ENCODE measurements at regions not wholly inside any gene's neighbourhood (a gene's known extent, or its start where the extent isn't known, plus 50 kb on each side); places are given as distances from the start of the nearest gene placed in this dataset.

DNA sequence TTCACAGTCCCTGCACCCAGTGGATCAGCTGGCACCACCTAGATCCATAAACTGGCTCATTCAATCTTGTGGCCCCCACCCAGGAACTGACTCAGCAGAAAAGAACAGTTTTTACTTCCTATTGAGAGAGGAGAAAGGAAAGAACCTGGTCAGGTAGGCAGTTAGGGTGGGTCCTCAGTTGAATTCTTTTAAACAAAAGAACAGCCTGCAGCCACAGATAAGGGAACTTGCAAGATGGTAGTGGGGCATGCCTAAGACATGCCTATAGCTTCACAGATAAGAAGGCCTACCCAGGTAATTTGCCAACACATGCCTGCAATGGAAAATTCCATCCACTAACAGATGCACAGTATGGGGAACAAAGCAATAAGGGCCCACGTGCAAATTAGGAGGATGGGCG lies 86.7 kb upstream of the NLGN4Y start:
- no peaks in the 10 kb centered on the region for H3K36me3 ChIP-seq
- H3K4me3 ChIP-seq: no peak overlapping the region
- WGBS, 5 donors: 87 to 94% methylated on average over 2 of the region's 2 CpGs; no CpG with 5 or more reads in 3 of the 5 donors
- no peaks in the 10 kb centered on the region for H3K4me1 ChIP-seq
- intact Hi-C loops (cut with DNase I; ENCODE audit: low total_unique reads): no loop called here
- no peaks in the 10 kb centered on the region for H3K9me3 ChIP-seq
- TF ChIP-seq POLR2A (IDR thresholded peaks at IDR 0.05) (no peak), POLR2AphosphoS5 (IDR thresholded peaks at IDR 0.05) (no peak)
- TF ChIP-seq, protein P1, sequence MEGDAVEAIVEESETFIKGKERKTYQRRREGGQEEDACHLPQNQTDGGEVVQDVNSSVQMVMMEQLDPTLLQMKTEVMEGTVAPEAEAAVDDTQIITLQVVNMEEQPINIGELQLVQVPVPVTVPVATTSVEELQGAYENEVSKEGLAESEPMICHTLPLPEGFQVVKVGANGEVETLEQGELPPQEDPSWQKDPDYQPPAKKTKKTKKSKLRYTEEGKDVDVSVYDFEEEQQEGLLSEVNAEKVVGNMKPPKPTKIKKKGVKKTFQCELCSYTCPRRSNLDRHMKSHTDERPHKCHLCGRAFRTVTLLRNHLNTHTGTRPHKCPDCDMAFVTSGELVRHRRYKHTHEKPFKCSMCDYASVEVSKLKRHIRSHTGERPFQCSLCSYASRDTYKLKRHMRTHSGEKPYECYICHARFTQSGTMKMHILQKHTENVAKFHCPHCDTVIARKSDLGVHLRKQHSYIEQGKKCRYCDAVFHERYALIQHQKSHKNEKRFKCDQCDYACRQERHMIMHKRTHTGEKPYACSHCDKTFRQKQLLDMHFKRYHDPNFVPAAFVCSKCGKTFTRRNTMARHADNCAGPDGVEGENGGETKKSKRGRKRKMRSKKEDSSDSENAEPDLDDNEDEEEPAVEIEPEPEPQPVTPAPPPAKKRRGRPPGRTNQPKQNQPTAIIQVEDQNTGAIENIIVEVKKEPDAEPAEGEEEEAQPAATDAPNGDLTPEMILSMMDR (IDR thresholded peaks at IDR 0.05 in 8 of 11, conservative IDR thresholded peaks at IDR 0.05 in 3 of 11): no peak
- no peak overlapping the region for H3K27ac ChIP-seq
- no peaks in the 10 kb centered on the region for H3K27me3 ChIP-seq (replicated peaks in 1 of 7)
- no peak for DNase-seq

DNA sequence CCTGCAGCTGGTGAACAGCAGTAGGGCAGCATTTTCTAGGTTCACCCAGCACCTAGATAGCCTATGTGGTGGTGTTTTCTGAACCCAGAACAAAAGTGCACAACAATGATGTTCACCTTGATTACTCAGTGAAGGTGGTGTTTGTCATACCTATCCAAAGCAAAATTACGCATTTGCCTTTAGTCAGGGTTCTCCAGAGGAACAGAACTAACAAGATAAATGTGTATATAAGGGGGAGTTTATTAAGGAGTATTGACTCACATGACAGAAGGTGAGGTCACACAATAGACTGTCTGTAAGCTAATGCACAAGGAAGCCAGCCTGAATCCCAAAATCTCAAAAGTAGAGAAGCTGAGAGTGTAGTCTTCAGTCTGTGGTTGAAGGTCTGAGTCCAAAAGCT lies 85.9 kb upstream of the NLGN4Y start:
- 90 to 100% (median 100%) methylated on average over 1 of the region's 1 CpG; no CpG with 5 or more reads in 2 of the 5 donors for WGBS, 5 donors
- no peaks in the 10 kb centered on the region for H3K4me1 ChIP-seq
- DNase-seq: no peak
- TF ChIP-seq, protein P1 (IDR thresholded peaks at IDR 0.05 in 8 of 11, conservative IDR thresholded peaks at IDR 0.05 in 3 of 11): no peak
- TF ChIP-seq POLR2A (IDR thresholded peaks at IDR 0.05): no peak
- H3K27me3 ChIP-seq (replicated peaks in 1 of 7): no peaks in the 10 kb centered on the region
- no peaks in the 10 kb centered on the region for H3K9me3 ChIP-seq
- H3K4me3 ChIP-seq: no peak overlapping the region
- H3K36me3 ChIP-seq: no peaks in the 10 kb centered on the region
- H3K27ac ChIP-seq: no peak overlapping the region
- intact Hi-C loops (cut with DNase I; ENCODE audit: low total_unique reads): no loop called here

DNA sequence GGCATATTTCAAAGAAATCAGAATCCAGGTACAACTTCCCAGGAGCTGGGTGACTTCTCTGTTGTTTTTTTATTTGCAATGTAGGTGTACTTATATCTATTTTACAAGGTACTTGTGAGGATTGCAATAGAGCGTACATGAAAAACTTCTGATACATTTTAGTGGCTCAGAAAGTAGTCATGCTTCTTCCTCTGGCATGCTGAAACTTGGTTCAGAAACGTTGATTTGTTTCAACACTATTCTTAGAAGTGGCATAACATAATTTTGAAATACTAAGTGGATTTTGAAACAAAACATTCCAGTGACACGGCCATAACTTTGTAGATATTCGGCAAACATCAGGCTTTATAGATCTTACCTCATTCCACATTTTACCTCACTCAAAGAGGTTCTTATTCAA lies 79.8 kb upstream of the NLGN4Y start:
- H3K4me1 ChIP-seq: no peaks in the 10 kb centered on the region
- intact Hi-C loops (cut with DNase I; ENCODE audit: low total_unique reads): no loop called here

DNA sequence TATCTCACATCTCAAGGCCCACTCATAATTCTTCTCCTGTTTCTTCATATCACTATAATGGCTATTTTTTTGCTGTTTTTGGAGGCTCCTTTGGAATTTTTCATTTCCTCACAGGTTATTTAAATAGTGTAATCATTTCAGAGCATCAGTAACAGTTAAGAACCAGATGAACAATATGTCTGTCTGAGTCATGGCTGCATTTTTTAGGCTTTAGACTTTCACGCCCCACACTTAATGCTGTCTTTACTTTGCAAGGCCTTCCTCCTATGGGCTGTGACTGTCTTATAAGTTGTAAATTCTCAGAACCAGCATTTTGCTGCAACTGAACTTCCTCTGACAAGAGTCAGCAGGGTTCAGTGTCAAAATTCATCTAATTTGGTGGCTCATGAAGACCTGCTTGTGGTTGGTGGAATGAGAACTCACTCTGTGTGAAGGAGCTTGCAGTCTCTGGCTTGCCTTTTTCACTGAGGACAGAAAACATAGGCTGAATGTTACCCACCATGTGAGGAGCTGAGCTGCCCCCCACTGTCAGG lies 56.1 kb upstream of the NLGN4Y start:
- no peaks in the 10 kb centered on the region for H3K4me1 ChIP-seq
- no peaks in the 10 kb centered on the region for H3K9me3 ChIP-seq
- DNase-seq: no peak
- WGBS, 5 donors: 87 to 89% (median 88%) methylated on average over 1 of the region's 1 CpG; no CpG with 5 or more reads in 2 of the 5 donors
- TF ChIP-seq POLR2A (IDR thresholded peaks at IDR 0.05): no peak
- TF ChIP-seq, protein P1 (IDR thresholded peaks at IDR 0.05 in 8 of 11, conservative IDR thresholded peaks at IDR 0.05 in 3 of 11): no peak
- TF ChIP-seq POLR2AphosphoS5 (IDR thresholded peaks at IDR 0.05): no peak
- no peaks in the 10 kb centered on the region for H3K27me3 ChIP-seq (replicated peaks in 1 of 7)
- H3K36me3 ChIP-seq: no peaks in the 10 kb centered on the region
- H3K27ac ChIP-seq: no peak overlapping the region
- intact Hi-C loops (cut with DNase I; ENCODE audit: low total_unique reads): no loop called here
- H3K4me3 ChIP-seq: no peak overlapping the region

More for the DNA sequence above, 79.8 kb upstream of the NLGN4Y start:
- DNase-seq: no peak
- 71 to 79% (median 73%) methylated on average over 4 of the region's 4 CpGs; no CpG with 5 or more reads in 2 of the 5 donors for WGBS, 5 donors
- H3K27ac ChIP-seq: no peak overlapping the region
- TF ChIP-seq POLR2AphosphoS5 (IDR thresholded peaks at IDR 0.05) (no peak), POLR2A (IDR thresholded peaks at IDR 0.05) (no peak)
- no peaks in the 10 kb centered on the region for H3K9me3 ChIP-seq
- H3K27me3 ChIP-seq (replicated peaks in 1 of 7): no peaks in the 10 kb centered on the region
- no peaks in the 10 kb centered on the region for H3K36me3 ChIP-seq
- no peak overlapping the region for H3K4me3 ChIP-seq

DNA sequence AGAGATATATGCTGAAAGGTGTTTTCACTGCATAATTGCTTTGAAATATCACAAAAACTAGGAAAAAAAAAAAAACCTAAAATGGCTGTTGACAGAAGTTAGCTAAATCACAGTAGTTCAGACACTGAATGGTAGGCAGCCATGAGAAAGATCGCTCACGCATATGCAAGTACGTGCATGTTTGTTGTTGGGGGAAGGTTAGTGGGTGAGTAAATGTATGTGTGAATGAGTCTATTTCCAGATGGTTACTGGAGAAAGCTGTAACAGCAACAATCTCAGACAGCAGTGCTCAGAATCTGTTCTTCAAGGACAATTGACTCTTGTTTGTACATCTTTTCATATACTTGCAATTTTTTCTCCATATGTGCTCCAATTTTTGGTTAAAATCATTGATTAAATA lies 51.9 kb upstream of the NLGN4Y start:
- TF ChIP-seq, protein P1 (IDR thresholded peaks at IDR 0.05 in 8 of 11, conservative IDR thresholded peaks at IDR 0.05 in 3 of 11): no peak
- TF ChIP-seq POLR2A (IDR thresholded peaks at IDR 0.05) (no peak), POLR2AphosphoS5 (IDR thresholded peaks at IDR 0.05) (no peak)
- intact Hi-C loops (cut with DNase I; ENCODE audit: low total_unique reads): no loop called here
- Histone ChIP-seq H3K36me3 (no peaks in the 10 kb centered on the region), H3K9me3 (no peaks in the 10 kb centered on the region), H3K27ac (no peak overlapping the region), H3K27me3 (replicated peaks in 1 of 7) (no peaks in the 10 kb centered on the region), H3K4me1 (no peaks in the 10 kb centered on the region), H3K4me3 (no peak overlapping the region)
- WGBS, 5 donors: 84 to 92% (median 87%) methylated on average over 3 of the region's 3 CpGs; no CpG with 5 or more reads in 2 of the 5 donors
- no peak for DNase-seq
